Ishikawa (cell line): ENCODE measurements at regions not wholly inside any gene's neighbourhood (a gene's known extent, or its start where the extent isn't known, plus 50 kb on each side); places are given as distances from the start of the nearest gene placed in this dataset.

ENCODE experiments used
- CEBPB ChIP-seq: IDR thresholded peaks from 2 replicates; pipeline ENCODE4 v1.6.1; 2012
- CREB1 ChIP-seq: IDR thresholded peaks from 2 replicates; pipeline ENCODE4 v1.6.1; 2012; ENCODE audit warnings: low read depth
- EGR1 ChIP-seq: IDR thresholded peaks from 2 replicates; pipeline ENCODE4 v1.6.1; 2012
- EP300 ChIP-seq: IDR thresholded peaks from 2 replicates; pipeline ENCODE4 v1.6.1; 2012; ENCODE audit warnings: borderline replicate concordance
- FOXM1 ChIP-seq: IDR thresholded peaks from 2 replicates; pipeline ENCODE4 v1.6.1; 2012; ENCODE audit warnings: low read depth, borderline replicate concordance
- MAX ChIP-seq: IDR thresholded peaks from 2 replicates; pipeline ENCODE4 v1.6.1; 2012
- NFIC ChIP-seq: IDR thresholded peaks from 2 replicates; pipeline ENCODE4 v1.6.1; 2012
- RAD21 ChIP-seq: IDR thresholded peaks from 2 replicates; pipeline ENCODE4 v1.6.1; 2012; ENCODE audit warnings: low read depth
- REST ChIP-seq: IDR thresholded peaks from 2 replicates; pipeline ENCODE4 v1.6.1; 2012; ENCODE audit warnings: low read depth, mild to moderate bottlenecking
- TAF1 ChIP-seq: IDR thresholded peaks from 2 replicates; pipeline ENCODE4 v1.6.1; 2012; ENCODE audit warnings: low read depth, mild to moderate bottlenecking
- TCF12 ChIP-seq: IDR thresholded peaks from 2 replicates; pipeline ENCODE4 v1.6.1; 2012; ENCODE audit warnings: low read depth
- TEAD4 ChIP-seq: IDR thresholded peaks from 2 replicates; pipeline ENCODE4 v1.6.1; 2012
- USF1 ChIP-seq: IDR thresholded peaks from 2 replicates; pipeline ENCODE4 v1.6.1; 2012
- YY1 ChIP-seq: IDR thresholded peaks from 2 replicates; pipeline ENCODE4 v1.6.1; 2012; ENCODE audit warnings: low read depth
- ZBTB7A ChIP-seq: IDR thresholded peaks from 2 replicates; pipeline ENCODE4 v1.6.1; 2012; ENCODE audit warnings: low read depth

- no peak for TF ChIP-seq REST
- TF ChIP-seq NFIC, result no peak
- TF ChIP-seq ZBTB7A, result no peak
- TF ChIP-seq FOXM1, result no peak
- no peak for TF ChIP-seq CEBPB
- TF ChIP-seq TCF12, result no peak
- TF ChIP-seq YY1, result no peak
- no peak for TF ChIP-seq MAX
- TF ChIP-seq CREB1, result no peak
- no peak for TF ChIP-seq TEAD4
- no peak for TF ChIP-seq USF1
- TF ChIP-seq EP300, result no peak
- no peak for TF ChIP-seq RAD21
Measured at GRCh38 chr2:41445865-41446264, 602.0 kb upstream of the PKDCC start.

GRCh38 chr2:41446266-41446665 lies 601.6 kb upstream of the PKDCC start:
- TF ChIP-seq REST, result no peak
- TF ChIP-seq EP300, result no peak
- TF ChIP-seq CEBPB, result no peak
- no peak for TF ChIP-seq FOXM1
- TF ChIP-seq MAX, result no peak

GRCh38 chr2:41448221-41448620 lies 599.6 kb upstream of the PKDCC start:
- no peak for TF ChIP-seq REST
- TF ChIP-seq CEBPB, result no peak
- no peak for TF ChIP-seq TEAD4
- TF ChIP-seq ZBTB7A, result no peak
- TF ChIP-seq RAD21, result no peak
- TF ChIP-seq NFIC, result no peak
- TF ChIP-seq TAF1, result no peak
- no peak for TF ChIP-seq MAX
- TF ChIP-seq CREB1, result no peak
- no peak for TF ChIP-seq EP300
- no peak for TF ChIP-seq YY1
- TF ChIP-seq FOXM1, result no peak
- TF ChIP-seq TCF12, result no peak
- TF ChIP-seq EGR1, result no peak
- no peak for TF ChIP-seq USF1

GRCh38 chr2:41457026-41457425 lies 590.8 kb upstream of the PKDCC start:
- TF ChIP-seq CREB1, result no peak
- no peak for TF ChIP-seq FOXM1
- no peak for TF ChIP-seq NFIC
- TF ChIP-seq MAX, result no peak
- TF ChIP-seq ZBTB7A, result no peak
- no peak for TF ChIP-seq YY1
- no peak for TF ChIP-seq TEAD4
- TF ChIP-seq TCF12, result no peak
- TF ChIP-seq RAD21, result no peak
- TF ChIP-seq TAF1, result no peak
- TF ChIP-seq CEBPB, result no peak
- TF ChIP-seq USF1, result no peak
- TF ChIP-seq EP300, result no peak
- no peak for TF ChIP-seq EGR1
- no peak for TF ChIP-seq REST
